Tibial nerve (tissue), 4 donors: ENCODE measurements at regions not wholly inside any gene's neighbourhood (a gene's known extent, or its start where the extent isn't known, plus 50 kb on each side); places are given as distances from the start of the nearest gene placed in this dataset.

ENCODE experiments used
- EP300 ChIP-seq, 2 donors: sonication (generic); formaldehyde crosslinking; IDR thresholded peaks; one replicate each; pipeline ENCODE4 v1.6.1; 2017; ENCODE audit warnings: antibody characterized with exemption in 2 of 2, mild to moderate bottlenecking in 1 of 2
- POLR2A ChIP-seq, 2 donors: fragments of 450-650 bp; IDR thresholded peaks; one replicate each; pipeline ENCODE4 v1.6.1; 2017; ENCODE audit warnings: antibody characterized with exemption in 2 of 2, mild to moderate bottlenecking in 2 of 2, moderate library complexity in 2 of 2
- TF ChIP-seq, protein P1 (sequence below), 5 experiments: fragments of 200-600 bp in 3 of 5; fragments of 450-650 bp in 2 of 5; sonication (generic) in 3 of 5; IDR thresholded peaks; one replicate each; pipeline ENCODE4 v1.5.1; 2016 to 2019; ENCODE audit warnings: antibody characterized with exemption in 5 of 5, mild to moderate bottlenecking in 3 of 5, moderate library complexity in 2 of 5

DNA sequence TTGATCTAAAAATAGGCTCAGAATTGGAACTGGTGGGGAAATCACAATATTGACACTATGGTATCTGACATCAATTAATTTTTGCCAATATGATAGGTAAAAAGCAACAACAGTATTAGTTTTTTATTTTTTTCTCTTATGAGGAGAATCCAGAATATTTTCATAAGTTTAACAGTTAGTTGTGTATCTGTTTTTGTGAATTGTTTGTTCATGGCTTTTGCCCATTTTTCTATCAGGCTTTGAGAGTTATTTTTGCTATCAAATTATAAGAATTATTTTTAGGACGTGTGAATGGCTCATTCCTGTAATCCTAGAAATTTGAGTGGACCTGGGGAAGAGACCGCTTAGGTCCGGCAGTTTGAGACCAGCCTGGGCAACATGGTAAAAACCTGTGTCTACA, 608.6 kb upstream of the ADGRB3 start:
- TF ChIP-seq EP300 (IDR thresholded peaks at IDR 0.05) (no peak), POLR2A (IDR thresholded peaks at IDR 0.05) (no peak)
- TF ChIP-seq, protein P1, sequence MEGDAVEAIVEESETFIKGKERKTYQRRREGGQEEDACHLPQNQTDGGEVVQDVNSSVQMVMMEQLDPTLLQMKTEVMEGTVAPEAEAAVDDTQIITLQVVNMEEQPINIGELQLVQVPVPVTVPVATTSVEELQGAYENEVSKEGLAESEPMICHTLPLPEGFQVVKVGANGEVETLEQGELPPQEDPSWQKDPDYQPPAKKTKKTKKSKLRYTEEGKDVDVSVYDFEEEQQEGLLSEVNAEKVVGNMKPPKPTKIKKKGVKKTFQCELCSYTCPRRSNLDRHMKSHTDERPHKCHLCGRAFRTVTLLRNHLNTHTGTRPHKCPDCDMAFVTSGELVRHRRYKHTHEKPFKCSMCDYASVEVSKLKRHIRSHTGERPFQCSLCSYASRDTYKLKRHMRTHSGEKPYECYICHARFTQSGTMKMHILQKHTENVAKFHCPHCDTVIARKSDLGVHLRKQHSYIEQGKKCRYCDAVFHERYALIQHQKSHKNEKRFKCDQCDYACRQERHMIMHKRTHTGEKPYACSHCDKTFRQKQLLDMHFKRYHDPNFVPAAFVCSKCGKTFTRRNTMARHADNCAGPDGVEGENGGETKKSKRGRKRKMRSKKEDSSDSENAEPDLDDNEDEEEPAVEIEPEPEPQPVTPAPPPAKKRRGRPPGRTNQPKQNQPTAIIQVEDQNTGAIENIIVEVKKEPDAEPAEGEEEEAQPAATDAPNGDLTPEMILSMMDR (IDR thresholded peaks at IDR 0.05), result no peak
